Fibroblast of the aortic adventitia (primary cell): ENCODE measurements at regions not wholly inside any gene's neighbourhood (a gene's known extent, or its start where the extent isn't known, plus 50 kb on each side); places are given as distances from the start of the nearest gene placed in this dataset.

Experiments
- DNase-seq: peaks from one replicate; pipeline ENCODE4 v3.0.0-alpha.2; 2010; ENCODE audit warnings: low read depth
- H3K4me3 ChIP-seq: 2 replicates; pipeline ENCODE4 v1.5.1; 2011; ENCODE audit warnings: low read depth, mild to moderate bottlenecking, control low read depth, low read length, moderate library complexity
- TF ChIP-seq, protein P1 (sequence below): IDR thresholded peaks from 2 replicates; pipeline ENCODE4 v1.5.1; 2011; ENCODE audit warnings: mild to moderate bottlenecking, low read length, control low read depth, inconsistent platforms; ENCODE audit not compliant: insufficient read depth

DNA sequence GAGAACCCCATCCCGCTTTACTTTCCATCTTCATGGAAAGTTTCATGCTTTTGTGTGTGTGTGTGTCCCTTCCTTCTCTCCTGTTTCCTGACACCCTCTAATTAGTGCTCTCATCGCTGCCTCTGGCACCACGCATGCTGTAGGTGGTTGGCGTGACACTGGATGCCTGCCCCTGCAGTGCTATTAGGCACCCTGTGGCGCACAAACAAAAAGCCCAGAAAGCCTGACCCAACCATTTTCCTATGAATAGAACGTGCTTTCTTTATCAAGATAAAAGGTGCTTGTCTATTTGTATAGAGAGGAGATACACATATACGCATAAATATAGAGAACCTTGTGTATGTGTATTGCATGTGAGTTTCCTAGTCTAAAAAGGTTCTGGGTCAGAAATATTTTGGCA is 120.8 kb upstream of the CDCA7L start:
- TF ChIP-seq, protein P1, sequence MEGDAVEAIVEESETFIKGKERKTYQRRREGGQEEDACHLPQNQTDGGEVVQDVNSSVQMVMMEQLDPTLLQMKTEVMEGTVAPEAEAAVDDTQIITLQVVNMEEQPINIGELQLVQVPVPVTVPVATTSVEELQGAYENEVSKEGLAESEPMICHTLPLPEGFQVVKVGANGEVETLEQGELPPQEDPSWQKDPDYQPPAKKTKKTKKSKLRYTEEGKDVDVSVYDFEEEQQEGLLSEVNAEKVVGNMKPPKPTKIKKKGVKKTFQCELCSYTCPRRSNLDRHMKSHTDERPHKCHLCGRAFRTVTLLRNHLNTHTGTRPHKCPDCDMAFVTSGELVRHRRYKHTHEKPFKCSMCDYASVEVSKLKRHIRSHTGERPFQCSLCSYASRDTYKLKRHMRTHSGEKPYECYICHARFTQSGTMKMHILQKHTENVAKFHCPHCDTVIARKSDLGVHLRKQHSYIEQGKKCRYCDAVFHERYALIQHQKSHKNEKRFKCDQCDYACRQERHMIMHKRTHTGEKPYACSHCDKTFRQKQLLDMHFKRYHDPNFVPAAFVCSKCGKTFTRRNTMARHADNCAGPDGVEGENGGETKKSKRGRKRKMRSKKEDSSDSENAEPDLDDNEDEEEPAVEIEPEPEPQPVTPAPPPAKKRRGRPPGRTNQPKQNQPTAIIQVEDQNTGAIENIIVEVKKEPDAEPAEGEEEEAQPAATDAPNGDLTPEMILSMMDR: no peak
- DNase-seq: no peak
- no peak overlapping the region for H3K4me3 ChIP-seq

DNA sequence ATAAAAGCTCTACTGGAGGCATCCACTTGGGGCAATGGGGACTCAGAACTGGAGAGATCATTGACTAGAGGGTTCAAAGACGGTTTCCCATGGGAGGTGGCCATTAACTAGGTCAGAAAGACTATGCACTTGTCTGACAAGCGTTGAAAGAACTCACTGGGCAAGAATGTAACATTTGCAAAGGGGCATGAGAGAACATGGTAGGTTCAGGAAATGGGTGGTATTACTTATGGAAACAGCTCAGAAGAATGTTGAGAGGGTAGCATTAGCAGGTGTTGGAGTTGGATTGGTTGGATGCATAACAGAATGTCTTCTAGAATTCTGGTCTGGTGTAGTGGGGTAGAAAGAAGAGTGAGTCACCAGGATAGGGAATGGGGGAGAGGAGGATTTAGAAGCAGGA is 119.1 kb upstream of the CDCA7L start:
- no peak for DNase-seq
- no peak overlapping the region for H3K4me3 ChIP-seq
- TF ChIP-seq, protein P1: no peak

DNA sequence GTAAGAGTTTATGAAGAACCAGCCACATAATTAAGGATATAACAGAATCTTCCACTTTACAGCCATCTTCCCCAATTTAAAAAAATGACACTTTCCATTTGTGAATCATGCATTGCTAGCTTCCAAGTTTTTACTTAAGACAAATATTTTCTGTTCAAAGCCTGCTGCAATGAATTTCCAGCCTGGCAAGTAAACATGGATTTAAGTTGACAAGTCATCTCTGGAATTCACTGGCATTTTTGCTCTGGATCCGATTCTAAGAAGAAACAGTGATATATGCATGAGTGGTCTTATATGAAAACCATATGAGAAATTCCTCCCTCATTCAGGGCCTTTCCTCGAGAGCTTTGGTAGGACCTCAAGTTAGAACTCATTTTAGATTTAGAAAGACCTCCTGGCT is 116.1 kb upstream of the CDCA7L start:
- no peak overlapping the region for H3K4me3 ChIP-seq
- peak; percentile 30 for DNase-seq
- TF ChIP-seq, protein P1: no peak

DNA sequence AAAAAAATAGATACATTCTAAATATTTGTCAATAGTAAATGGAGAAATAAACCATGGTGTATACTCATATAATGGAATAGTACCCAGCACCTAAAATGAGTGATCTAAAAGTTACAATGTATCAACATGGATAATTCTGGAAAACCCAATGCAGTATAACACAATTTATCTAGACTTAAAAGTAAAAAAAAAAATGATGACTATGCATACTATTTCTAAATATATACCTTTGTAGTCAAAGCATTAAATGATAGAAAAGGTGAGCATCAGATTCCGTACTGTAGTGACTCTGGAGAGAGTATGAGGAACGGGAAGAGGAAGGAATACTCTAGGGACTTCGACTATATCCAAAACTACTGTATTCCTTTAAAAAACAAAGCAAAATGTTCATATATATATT is 115.2 kb upstream of the CDCA7L start:
- TF ChIP-seq, protein P1: no peak
- H3K4me3 ChIP-seq: no peak overlapping the region
- no peak for DNase-seq

DNA sequence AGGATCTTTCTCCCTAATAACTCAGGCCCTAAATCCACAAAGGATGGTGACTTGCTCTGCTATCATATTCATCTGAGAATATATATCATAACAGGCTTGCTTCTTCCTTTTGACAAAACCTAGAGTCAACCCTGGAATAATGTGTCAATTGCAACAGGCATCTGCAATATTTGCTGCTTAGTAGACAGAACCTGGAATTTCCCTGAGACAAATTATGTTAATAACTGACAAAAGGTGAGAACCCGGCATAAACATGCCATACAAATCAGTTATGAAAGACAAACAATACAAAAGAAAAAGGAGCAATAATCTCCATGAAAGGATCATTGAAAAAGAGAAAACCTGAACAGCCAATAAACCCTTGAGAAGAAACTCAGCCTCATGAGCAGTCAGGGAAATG is 114.5 kb upstream of the CDCA7L start:
- DNase-seq: no peak
- TF ChIP-seq, protein P1: no peak
- no peak overlapping the region for H3K4me3 ChIP-seq

DNA sequence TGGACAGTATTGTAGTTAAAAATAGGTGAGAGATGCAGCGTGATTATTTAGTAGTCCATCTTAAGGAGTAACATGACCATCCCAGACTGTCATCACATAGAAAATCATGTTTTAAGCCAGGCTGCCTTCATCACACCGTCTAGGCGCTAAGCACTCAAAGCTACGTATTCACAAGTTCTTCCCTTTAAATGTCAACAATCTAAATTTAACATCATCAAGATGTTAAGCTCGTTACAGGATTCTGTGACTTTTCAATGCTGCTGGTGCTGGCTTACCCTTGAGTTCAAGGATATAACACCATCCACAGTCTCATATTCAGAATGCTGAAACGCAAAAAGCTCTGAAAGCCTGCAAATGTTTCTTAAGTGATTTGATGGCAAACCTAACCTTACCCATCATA is 109.5 kb upstream of the CDCA7L start:
- TF ChIP-seq, protein P1: no peak

DNA sequence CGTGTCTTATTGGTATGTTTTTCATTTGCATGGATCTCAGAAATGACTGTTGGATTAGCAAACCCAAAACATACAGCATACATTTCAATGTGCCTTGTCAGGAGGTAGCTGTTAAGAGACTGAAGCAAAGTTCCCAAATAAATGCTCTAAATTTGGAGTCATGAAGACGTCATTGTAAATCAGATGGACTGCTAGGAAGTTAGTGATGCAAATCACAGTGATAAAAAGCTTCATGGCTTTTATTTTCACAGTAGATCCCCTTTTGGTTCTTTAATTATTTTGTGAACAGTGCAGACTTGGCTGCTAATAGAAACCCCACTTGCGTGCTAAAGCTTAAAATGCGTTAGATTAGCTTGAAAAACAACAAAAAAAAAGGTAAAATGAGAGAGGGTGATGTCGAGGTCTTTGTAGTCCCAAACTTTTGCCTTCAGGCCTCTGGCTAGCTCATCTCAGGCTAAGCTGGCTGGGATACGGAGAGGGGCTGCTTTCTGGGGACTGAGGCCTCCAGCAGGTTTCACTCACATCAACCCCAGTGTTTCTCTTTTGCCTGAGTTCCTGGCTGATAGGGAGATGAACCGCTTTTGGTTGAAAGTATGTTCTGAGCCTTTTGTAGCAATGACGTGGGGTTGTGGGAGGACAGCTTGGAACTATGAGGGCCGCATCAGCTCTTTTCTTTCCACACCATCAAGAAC is 107.1 kb upstream of the CDCA7L start:
- TF ChIP-seq, protein P1: no peak
- no peak for DNase-seq
- no peak overlapping the region for H3K4me3 ChIP-seq

More for the DNA sequence above, 109.5 kb upstream of the CDCA7L start:
- no peak for DNase-seq
- H3K4me3 ChIP-seq: no peak overlapping the region
